Renal cortex interstitium (tissue), 11 donors: ENCODE measurements at regions not wholly inside any gene's neighbourhood (a gene's known extent, or its start where the extent isn't known, plus 50 kb on each side); places are given as distances from the start of the nearest gene placed in this dataset.

Experiments
- DNase-seq, 11 donors: peaks; one replicate each; pipeline ENCODE4 v3.0.0-alpha.2; 2013; ENCODE audit warnings: low read depth in 9 of 11, low spot score in 4 of 11; ENCODE audit errors: extremely low read depth in 1 of 11

- DNase-seq = no peak
Measured at GRCh38 chr9:31615966-31616365, 768.5 kb upstream of the ACO1 start.

- no peak for DNase-seq
Measured at GRCh38 chr9:31623511-31623910, 760.9 kb upstream of the ACO1 start.

- DNase-seq = no peak
Measured at GRCh38 chr9:31629292-31629691, 755.2 kb upstream of the ACO1 start.

- no peak for DNase-seq
Measured at GRCh38 chr9:31637265-31637664, 747.2 kb upstream of the ACO1 start.

GRCh38 chr9:31637861-31638260 lies 746.6 kb upstream of the ACO1 start:
- no peak for DNase-seq

GRCh38 chr9:31639451-31639850 lies 745.0 kb upstream of the ACO1 start:
- no peak for DNase-seq

- no peak for DNase-seq
Measured at GRCh38 chr9:31669311-31669710, 715.1 kb upstream of the ACO1 start.

GRCh38 chr9:31671011-31671410 lies 713.4 kb upstream of the ACO1 start:
- DNase-seq = no peak

- DNase-seq = no peak
Measured at GRCh38 chr9:31674264-31674663, 710.2 kb upstream of the ACO1 start.

- no peak for DNase-seq
Measured at GRCh38 chr9:31677415-31677814, 707.0 kb upstream of the ACO1 start.

GRCh38 chr9:31677877-31678276 lies 706.6 kb upstream of the ACO1 start:
- no peak for DNase-seq

GRCh38 chr9:31683116-31683515 lies 701.3 kb upstream of the ACO1 start:
- no peak for DNase-seq

- no peak for DNase-seq
Measured at GRCh38 chr9:31697956-31698355, 686.5 kb upstream of the ACO1 start.

- no peak for DNase-seq
Measured at GRCh38 chr9:31699836-31700235, 684.6 kb upstream of the ACO1 start.

GRCh38 chr9:31700252-31701045 lies 684.0 kb upstream of the ACO1 start:
- DNase-seq = no peak

GRCh38 chr9:31702957-31703356 lies 681.5 kb upstream of the ACO1 start:
- no peak for DNase-seq

GRCh38 chr9:31715250-31715649 lies 669.2 kb upstream of the ACO1 start:
- DNase-seq = no peak

- DNase-seq = no peak
Measured at GRCh38 chr9:31719262-31719661, 665.2 kb upstream of the ACO1 start.

- DNase-seq = no peak
Measured at GRCh38 chr9:31730398-31730797, 654.0 kb upstream of the ACO1 start.

- DNase-seq = no peak
Measured at GRCh38 chr9:31733166-31733565, 651.3 kb upstream of the ACO1 start.

GRCh38 chr9:31736581-31737179 lies 647.8 kb upstream of the ACO1 start:
- DNase-seq = no peak
